ENCODE measurements at regions not wholly inside any gene's neighbourhood (a gene's known extent, or its start where the extent isn't known, plus 50 kb on each side); places are given as distances from the start of the nearest gene placed in this dataset.

DNA sequence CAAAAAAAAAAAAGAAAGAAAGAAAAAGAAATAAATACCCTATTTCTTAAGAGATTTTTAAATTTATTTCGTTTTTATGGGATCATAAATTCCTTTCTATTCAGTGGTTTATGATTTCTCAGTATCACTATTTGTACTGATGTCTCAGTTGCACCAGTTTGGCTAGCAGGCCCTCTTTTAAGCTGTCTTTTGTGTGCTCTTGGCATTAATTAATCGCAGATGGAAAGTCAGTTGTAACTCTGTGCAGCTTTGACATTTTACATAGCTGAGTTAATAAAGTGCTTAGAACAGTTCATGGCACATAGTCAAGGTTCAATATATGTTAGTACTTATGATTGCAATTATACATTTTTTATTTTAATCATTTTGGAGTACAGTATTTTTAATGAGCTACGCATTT, 123.7 kb upstream of the NUDT6 start:
- TF ChIP-seq, protein P1, sequence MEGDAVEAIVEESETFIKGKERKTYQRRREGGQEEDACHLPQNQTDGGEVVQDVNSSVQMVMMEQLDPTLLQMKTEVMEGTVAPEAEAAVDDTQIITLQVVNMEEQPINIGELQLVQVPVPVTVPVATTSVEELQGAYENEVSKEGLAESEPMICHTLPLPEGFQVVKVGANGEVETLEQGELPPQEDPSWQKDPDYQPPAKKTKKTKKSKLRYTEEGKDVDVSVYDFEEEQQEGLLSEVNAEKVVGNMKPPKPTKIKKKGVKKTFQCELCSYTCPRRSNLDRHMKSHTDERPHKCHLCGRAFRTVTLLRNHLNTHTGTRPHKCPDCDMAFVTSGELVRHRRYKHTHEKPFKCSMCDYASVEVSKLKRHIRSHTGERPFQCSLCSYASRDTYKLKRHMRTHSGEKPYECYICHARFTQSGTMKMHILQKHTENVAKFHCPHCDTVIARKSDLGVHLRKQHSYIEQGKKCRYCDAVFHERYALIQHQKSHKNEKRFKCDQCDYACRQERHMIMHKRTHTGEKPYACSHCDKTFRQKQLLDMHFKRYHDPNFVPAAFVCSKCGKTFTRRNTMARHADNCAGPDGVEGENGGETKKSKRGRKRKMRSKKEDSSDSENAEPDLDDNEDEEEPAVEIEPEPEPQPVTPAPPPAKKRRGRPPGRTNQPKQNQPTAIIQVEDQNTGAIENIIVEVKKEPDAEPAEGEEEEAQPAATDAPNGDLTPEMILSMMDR (IDR thresholded peaks at IDR 0.05; ENCODE audit: insufficient read depth, low read depth, low read length), result no peak
- no peak for TF ChIP-seq EZH2 (IDR thresholded peaks at IDR 0.05; ENCODE audit: insufficient read depth, low read length)

All from astrocyte (in vitro differentiated cells and primary cell).